PC-3 (cell line): ENCODE measurements at regions not wholly inside any gene's neighbourhood (a gene's known extent, or its start where the extent isn't known, plus 50 kb on each side); places are given as distances from the start of the nearest gene placed in this dataset.

ENCODE experiments used
- ATAC-seq: fragments of 200-7000 bp; cut with Tn5 transposase; 2 replicates; pipeline ENCODE4 v1.9.1; 2020; ENCODE audit warnings: mild to moderate bottlenecking, moderate library complexity
- BruUV-seq: library from RNA; stranded (reverse); fragments of 400-500 nt; replicated peaks from 2 replicates; lab custom pipeline; 2021; lab: Mats Ljungman, UMichigan
- CTCF ChIA-PET: fragments of 300-600 bp; sonication (Branson Sonifier 250); formaldehyde crosslinking; loops from one replicate; lab custom pipeline; 2022; ENCODE audit warnings: antibody characterized with exemption; lab: Charles Lee
- POLR2A ChIA-PET: fragments of 300-600 bp; sonication (Branson Sonifier 250); formaldehyde crosslinking; loops from one replicate; lab custom pipeline; 2022; ENCODE audit warnings: antibody characterized with exemption; ENCODE audit not compliant: unreplicated experiment; lab: Charles Lee
- DNase-seq: peaks from one replicate; pipeline ENCODE4 v3.0.0-alpha.2; 2015
- H2AFZ ChIP-seq: fragments of 300-600 bp; sonication (generic); 2 replicates; pipeline ENCODE4 v1.6.0; 2016; ENCODE audit warnings: antibody characterized with exemption, low read length
- H3F3A ChIP-seq: fragments of 300-600 bp; sonication (generic); one replicate; pipeline ENCODE4 v1.6.0; 2017; ENCODE audit warnings: antibody characterized with exemption, low read length, control low read depth, mild to moderate bottlenecking; ENCODE audit not compliant: unreplicated experiment
- H3K27ac ChIP-seq: fragments of 300-600 bp; sonication (generic); 2 replicates; pipeline ENCODE4 v1.5.1; 2016; ENCODE audit warnings: mild to moderate bottlenecking, low read length
- H3K27me3 ChIP-seq: fragments of 300-600 bp; sonication (generic); 2 replicates; pipeline ENCODE4 v1.6.1; 2016; ENCODE audit warnings: low read length, mixed read lengths
- H3K36me3 ChIP-seq: fragments of 300-600 bp; sonication (generic); 2 replicates; pipeline ENCODE4 v1.6.1; 2016; ENCODE audit warnings: low read depth, mixed run types, low read length, mixed read lengths
- H3K4me1 ChIP-seq: fragments of 300-600 bp; sonication (generic); 2 replicates; pipeline ENCODE4 v1.5.1; 2016; ENCODE audit warnings: low read length; ENCODE audit not compliant: insufficient read depth
- H3K4me2 ChIP-seq: fragments of 300-600 bp; sonication (generic); 2 replicates; pipeline ENCODE4 v1.6.0; 2016; ENCODE audit warnings: low read length
- H3K4me3 ChIP-seq: fragments of 300-600 bp; sonication (generic); 2 replicates; pipeline ENCODE4 v1.5.1; 2016; ENCODE audit warnings: mild to moderate bottlenecking, low read length, mixed read lengths
- H3K79me2 ChIP-seq: fragments of 300-600 bp; sonication (generic); 2 replicates; pipeline ENCODE4 v1.6.1; 2017; ENCODE audit warnings: low read length, mixed read lengths
- H3K9ac ChIP-seq: fragments of 300-600 bp; sonication (generic); 2 replicates; pipeline ENCODE4 v1.6.0; 2016; ENCODE audit warnings: mild to moderate bottlenecking, low read length
- H3K9me2 ChIP-seq: fragments of 300-600 bp; sonication (generic); replicated peaks from 2 replicates; pipeline ENCODE4 v1.6.1; 2016; ENCODE audit warnings: mixed run types, low read length, mixed read lengths
- H3K9me3 ChIP-seq: fragments of 300-600 bp; sonication (generic); 2 replicates; pipeline ENCODE4 v1.6.1; 2016; ENCODE audit warnings: low read length, mixed read lengths
- H4K20me1 ChIP-seq: fragments of 300-600 bp; sonication (generic); 2 replicates; pipeline ENCODE4 v1.6.1; 2016; ENCODE audit warnings: low read length, mixed read lengths
- EZH2 ChIP-seq: fragments of 300-600 bp; sonication (generic); IDR thresholded peaks from one replicate; pipeline ENCODE4 v1.6.1; 2017; ENCODE audit warnings: antibody characterized with exemption, mild to moderate bottlenecking, low read length; ENCODE audit not compliant: unreplicated experiment
- EZH2phosphoT487 ChIP-seq: fragments of 300-600 bp; sonication (generic); IDR thresholded peaks from 2 replicates; pipeline ENCODE4 v1.6.1; 2018; ENCODE audit warnings: mild to moderate bottlenecking, antibody characterized with exemption, low read length, borderline replicate concordance
- intact Hi-C: fragments of 100-400 bp; cut with micrococcal nuclease; formaldehyde crosslinking; loops from 2 replicates; pipeline ENCODE4 v1.9.0; 2023
- TF ChIP-seq, protein P1 (sequence below): fragments of 300-600 bp; sonication (generic); conservative IDR thresholded peaks from 2 replicates; pipeline ENCODE4 v1.5.1; 2017; ENCODE audit warnings: antibody characterized with exemption, low read depth, mild to moderate bottlenecking, low read length

DNA sequence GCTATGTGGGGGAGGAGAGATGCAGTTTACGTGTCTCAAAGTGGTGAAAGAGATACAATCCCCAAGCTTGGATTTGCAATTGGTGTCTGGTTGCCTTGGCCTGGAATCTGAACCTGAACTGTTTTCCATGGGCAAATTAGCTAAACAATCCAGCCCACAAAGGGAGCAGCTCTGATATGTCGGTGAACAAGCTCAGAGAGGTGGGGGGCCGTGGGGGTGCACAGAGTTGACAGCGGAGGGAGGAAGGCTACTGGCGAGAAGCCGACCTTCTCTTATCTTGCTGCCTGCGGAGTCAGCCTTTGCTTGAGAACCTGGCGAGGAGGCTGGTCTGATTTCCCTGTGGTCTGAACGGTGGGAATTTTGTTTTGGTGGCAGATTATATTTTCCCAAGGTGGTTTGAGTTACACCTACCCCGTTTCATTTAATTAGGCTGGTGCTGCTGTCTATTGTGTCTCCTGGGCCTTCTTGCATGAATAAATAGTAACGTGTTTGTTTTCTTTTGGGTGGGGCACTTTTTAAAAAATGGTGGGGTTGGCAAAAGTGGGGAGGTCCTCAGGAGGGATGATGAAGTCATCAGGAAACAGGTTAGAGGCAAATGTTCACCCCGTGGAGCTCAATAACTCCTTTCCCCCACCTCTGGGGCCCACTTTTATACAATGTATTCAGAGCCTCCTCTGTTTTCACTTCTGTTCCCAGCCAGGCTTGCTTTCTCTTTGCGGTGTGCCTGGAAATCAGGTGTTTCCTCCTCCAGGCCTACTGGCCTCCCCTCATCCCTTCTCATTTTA lies 80.9 kb upstream of the IGFBP5 start:
- Histone ChIP-seq H3K4me1 (peaks cover 16% of the 10 kb centered on the region), H3K4me2 (no peak overlapping the region), H3K27ac (no peak overlapping the region), H3K9me2 (no peaks in the 10 kb centered on the region), H3F3A (no peaks in the 10 kb centered on the region), H3K9ac (no peak overlapping the region), H2AFZ (no peak overlapping the region), H4K20me1 (no peaks in the 10 kb centered on the region), H3K9me3 (no peaks in the 10 kb centered on the region), H3K27me3 (no peaks in the 10 kb centered on the region), H3K36me3 (no peaks in the 10 kb centered on the region), H3K4me3 (no peak overlapping the region), H3K79me2 (no peaks in the 10 kb centered on the region)
- ChIA-PET CTCF (no interaction called here), POLR2A (no interaction called here)
- DNase-seq (no peak), ATAC-seq (no peak)
- no TSS peak for BruUV-seq
- intact Hi-C loops, result no loop called here
- TF ChIP-seq, protein P1, sequence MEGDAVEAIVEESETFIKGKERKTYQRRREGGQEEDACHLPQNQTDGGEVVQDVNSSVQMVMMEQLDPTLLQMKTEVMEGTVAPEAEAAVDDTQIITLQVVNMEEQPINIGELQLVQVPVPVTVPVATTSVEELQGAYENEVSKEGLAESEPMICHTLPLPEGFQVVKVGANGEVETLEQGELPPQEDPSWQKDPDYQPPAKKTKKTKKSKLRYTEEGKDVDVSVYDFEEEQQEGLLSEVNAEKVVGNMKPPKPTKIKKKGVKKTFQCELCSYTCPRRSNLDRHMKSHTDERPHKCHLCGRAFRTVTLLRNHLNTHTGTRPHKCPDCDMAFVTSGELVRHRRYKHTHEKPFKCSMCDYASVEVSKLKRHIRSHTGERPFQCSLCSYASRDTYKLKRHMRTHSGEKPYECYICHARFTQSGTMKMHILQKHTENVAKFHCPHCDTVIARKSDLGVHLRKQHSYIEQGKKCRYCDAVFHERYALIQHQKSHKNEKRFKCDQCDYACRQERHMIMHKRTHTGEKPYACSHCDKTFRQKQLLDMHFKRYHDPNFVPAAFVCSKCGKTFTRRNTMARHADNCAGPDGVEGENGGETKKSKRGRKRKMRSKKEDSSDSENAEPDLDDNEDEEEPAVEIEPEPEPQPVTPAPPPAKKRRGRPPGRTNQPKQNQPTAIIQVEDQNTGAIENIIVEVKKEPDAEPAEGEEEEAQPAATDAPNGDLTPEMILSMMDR, result no peak
- no peak for TF ChIP-seq EZH2phosphoT487
- TF ChIP-seq EZH2, result no peak

DNA sequence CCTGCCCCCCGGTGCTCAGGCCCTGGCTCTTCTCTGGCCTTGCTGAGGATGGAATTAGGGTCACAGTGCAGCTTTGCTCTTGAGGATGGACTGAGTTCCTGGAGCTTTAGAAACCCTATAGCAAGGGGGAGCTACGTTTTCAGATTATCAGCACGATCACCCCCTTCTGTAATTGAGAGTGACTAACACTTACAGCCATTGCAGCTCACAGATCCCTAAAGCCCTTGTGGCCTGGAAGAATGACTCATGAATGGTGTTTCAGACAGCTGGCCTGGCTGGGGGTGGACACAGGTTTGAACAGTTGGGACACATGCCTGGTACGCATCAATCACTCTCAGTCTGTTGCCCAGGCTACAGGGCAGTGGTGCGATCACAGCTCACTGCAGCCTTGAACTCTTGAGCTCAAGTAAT lies 79.7 kb upstream of the IGFBP5 start:
- ChIA-PET POLR2A (no interaction called here), CTCF (no interaction called here)
- no peaks in the 10 kb centered on the region for H3K79me2 ChIP-seq
- no peak overlapping the region for H2AFZ ChIP-seq
- peak overlapping the region; percentile 54 for H3K4me2 ChIP-seq
- no peaks in the 10 kb centered on the region for H4K20me1 ChIP-seq
- no peaks in the 10 kb centered on the region for H3F3A ChIP-seq
- H3K9me2 ChIP-seq, result no peaks in the 10 kb centered on the region
- no TSS peak for BruUV-seq
- TF ChIP-seq, protein P1, result 0 out of 2 replicates have a peak, but pooled peaks have one; percentile 12
- TF ChIP-seq EZH2, result no peak
- no peak overlapping the region for H3K9ac ChIP-seq
- no peak overlapping the region for H3K4me3 ChIP-seq
- intact Hi-C loops, result no loop called here
- H3K27me3 ChIP-seq, result no peaks in the 10 kb centered on the region
- H3K27ac ChIP-seq, result no peak overlapping the region
- ATAC-seq, result peak; percentile 27
- no peaks in the 10 kb centered on the region for H3K9me3 ChIP-seq
- peak; percentile 87 for DNase-seq
- peaks cover 16% of the 10 kb centered on the region for H3K4me1 ChIP-seq
- H3K36me3 ChIP-seq, result no peaks in the 10 kb centered on the region

GRCh38 chr2:216774620-216775019 lies 79.3 kb upstream of the IGFBP5 start:
- TF ChIP-seq EZH2 (no peak), EZH2phosphoT487 (no peak)
- TF ChIP-seq, protein P1, result no peak
- Histone ChIP-seq H3K4me2 (peak overlapping the region; percentile 54), H3K4me1 (peaks cover 16% of the 10 kb centered on the region), H3K36me3 (no peaks in the 10 kb centered on the region), H3K79me2 (no peaks in the 10 kb centered on the region), H3K4me3 (no peak overlapping the region), H3K9ac (no peak overlapping the region), H2AFZ (no peak overlapping the region), H4K20me1 (no peaks in the 10 kb centered on the region), H3K27me3 (no peaks in the 10 kb centered on the region), H3K27ac (no peak overlapping the region), H3K9me3 (no peaks in the 10 kb centered on the region), H3F3A (no peaks in the 10 kb centered on the region), H3K9me2 (no peaks in the 10 kb centered on the region)
- CTCF ChIA-PET, result no interaction called here
- intact Hi-C loops, result no loop called here
- no TSS peak for BruUV-seq
- DNase-seq, result peak; percentile 32
- no peak for ATAC-seq
- POLR2A ChIA-PET, result no interaction called here
